WI38 (cell line): ENCODE measurements at regions not wholly inside any gene's neighbourhood (a gene's known extent, or its start where the extent isn't known, plus 50 kb on each side); places are given as distances from the start of the nearest gene placed in this dataset.

Experiments
- H3K4me3 ChIP-seq: 2 replicates; pipeline ENCODE4 v1.5.1; 2011; ENCODE audit warnings: low read depth, mild to moderate bottlenecking, control low read depth, low read length
- CTCF ChIP-seq: IDR thresholded peaks from 2 replicates; pipeline ENCODE4 v1.5.1; 2012; ENCODE audit warnings: low read depth, mild to moderate bottlenecking, control low read depth, low read length

- no peak overlapping the region for H3K4me3 ChIP-seq
These were observed 84.3 kb upstream of the FOXQ1 start for GRCh38 chr6:1227600-1227934.

DNA sequence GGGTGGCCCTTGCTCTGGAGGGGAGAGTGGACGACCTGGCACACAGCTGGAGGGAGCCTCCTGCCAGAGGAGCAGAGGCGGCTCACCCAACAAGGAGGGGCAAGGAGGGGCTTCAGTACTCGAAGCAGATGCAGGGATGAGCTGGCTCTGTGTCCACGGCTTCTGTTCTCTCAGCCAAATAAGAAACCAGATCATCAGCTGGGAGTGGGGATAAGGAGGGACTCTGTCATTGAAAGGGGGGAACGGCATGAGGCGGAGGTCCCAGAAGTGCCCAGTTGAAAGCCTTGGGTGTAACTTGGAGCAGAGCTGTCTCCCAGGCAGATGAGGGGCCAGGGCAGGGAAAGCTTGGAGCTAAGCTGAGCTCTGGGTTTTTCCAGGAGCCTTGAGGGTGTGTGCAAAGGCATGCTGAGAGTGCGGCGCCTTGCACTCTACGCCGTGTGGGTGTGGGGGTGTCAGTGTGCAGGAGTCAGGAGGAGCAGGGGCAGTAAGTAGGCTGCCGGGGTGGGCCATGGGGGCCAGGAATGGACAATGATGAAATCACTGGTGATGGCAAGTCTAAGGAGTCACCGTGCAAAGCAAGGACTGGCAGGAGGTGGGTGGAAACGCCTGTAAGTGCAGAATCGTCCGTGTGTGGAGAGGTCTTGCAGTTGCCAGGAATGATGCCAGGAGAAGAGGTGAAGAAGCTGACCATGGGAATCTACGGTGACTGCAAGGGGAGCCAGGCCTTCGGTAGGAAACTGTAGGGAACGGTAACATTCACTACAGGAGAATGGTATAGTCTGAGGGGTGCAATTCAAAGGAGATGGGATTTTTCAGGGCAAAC, 85.4 kb upstream of the FOXQ1 start:
- no peak overlapping the region for H3K4me3 ChIP-seq
- TF ChIP-seq CTCF: no peak

More at GRCh38 chr6:1227600-1227934, 84.3 kb upstream of the FOXQ1 start:
- no peak for TF ChIP-seq CTCF

DNA sequence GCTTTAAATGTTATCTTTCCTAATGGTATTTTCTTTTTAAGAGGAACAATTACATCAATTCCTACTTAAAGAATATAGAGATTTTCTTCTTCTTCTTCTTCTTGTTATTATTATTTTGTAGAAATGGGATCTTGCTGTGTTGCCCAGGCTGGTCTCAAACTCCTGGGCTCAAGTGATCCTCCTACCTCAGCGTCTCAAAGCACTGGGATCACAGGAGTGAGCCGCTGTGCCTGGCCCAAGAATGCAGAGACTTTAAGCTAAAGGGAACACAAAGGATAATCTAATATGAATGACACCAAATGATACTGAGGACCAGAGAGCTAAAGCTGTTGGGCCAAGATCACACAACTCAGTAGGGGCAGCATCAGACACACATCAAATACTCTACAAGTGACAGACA, 87.4 kb upstream of the FOXQ1 start:
- no peak overlapping the region for H3K4me3 ChIP-seq
- no peak for TF ChIP-seq CTCF

DNA sequence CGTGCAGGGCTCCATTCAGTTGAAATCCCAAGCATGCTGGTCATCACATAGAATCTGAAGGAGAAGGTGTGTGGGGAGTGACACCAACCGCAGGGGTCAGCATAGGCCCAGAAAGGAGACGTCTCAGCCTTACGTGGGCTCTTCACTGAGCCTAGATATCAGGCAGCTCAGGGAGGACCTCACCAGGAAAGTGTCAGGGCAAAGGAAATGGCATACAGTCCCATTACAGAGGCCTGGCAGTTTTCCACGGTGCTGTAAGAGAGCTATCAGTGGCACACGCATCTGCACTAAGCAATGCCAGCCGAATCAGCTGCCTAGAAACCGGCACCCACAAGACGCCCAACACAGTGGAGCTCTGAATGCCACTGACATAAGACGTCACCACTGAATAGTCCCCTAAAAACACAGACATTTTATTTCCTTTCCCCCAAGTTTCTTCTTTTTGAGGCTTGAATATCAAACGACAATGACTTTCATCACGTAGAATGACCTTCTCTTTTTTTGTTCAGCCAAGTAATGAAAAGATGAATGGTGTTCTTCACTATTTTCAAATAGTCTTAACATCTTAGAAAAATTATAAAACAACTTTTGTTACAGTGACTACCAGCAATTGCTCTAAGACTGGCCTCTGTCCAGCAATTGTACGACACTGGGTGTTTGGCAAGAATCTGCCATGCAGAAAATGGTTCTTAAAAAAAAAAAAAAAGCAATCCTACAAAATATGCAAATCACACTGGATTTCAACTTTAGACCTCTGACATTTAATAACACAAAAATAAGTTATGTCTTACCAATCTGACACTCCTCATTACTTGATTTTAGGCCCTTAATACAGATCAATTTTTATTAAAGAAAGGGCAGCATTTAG, 88.9 kb upstream of the FOXQ1 start:
- H3K4me3 ChIP-seq: no peak overlapping the region
- TF ChIP-seq CTCF: no peak

DNA sequence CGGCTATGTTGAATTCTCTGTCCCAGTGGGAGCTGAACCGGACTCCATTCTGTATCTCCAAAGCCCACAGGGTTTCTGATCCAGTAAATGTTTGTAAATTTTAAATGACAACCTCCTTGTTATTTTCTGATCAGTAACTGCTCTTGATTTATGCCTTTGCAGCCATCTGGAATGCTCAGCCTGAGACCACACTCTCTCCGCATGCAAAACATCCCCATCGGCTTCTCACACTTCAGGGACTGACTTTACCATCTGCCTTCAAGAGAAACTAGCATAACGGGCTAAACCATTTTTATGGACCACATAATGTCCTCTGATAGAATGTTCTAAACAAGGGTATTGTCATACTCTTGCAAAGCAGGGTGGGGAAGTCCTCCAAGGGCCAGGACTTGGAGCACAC, 94.5 kb upstream of the FOXQ1 start:
- TF ChIP-seq CTCF: no peak
- H3K4me3 ChIP-seq: no peak overlapping the region

DNA sequence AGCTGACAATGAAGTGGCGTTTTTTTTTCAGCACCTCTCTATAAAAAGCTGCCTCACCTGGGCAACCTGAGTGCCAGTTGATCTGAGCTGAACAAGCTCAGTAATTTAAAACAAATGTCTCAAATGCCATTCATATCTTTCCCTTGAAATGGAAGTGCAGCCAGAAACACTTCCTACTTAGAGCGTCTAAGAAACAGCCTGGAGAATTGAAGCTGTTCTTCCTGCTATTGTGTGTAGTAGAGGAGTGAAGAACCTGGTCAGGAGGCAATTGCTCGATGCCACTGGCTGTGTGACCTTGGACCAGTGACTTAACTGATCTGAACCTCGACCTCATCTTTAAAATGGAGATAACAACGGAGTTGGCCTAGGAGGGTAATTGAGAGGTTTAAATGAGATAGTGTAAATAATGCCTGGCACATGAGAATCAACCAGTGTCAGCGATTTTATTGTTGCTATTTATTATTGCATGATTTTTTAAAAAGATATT, 95.4 kb upstream of the FOXQ1 start:
- TF ChIP-seq CTCF: no peak

More for the DNA sequence above, 95.4 kb upstream of the FOXQ1 start:
- H3K4me3 ChIP-seq: no peak overlapping the region
